Activated naive CD4-positive, alpha-beta T cell treated with Interleukin-2 at 50 U/mL for 16 hours (primary cell): ENCODE measurements at regions not wholly inside any gene's neighbourhood (a gene's known extent, or its start where the extent isn't known, plus 50 kb on each side); places are given as distances from the start of the nearest gene placed in this dataset.
"Not testable (repeated sequence)": the region's sequence is repeated elsewhere in the genome, so short reads cannot be mapped to it uniquely, and the experiment has no call there.

ENCODE experiments used
- DNase-seq: peaks from one replicate; pipeline ENCODE4 v3.0.0-alpha.2; 2020

DNA sequence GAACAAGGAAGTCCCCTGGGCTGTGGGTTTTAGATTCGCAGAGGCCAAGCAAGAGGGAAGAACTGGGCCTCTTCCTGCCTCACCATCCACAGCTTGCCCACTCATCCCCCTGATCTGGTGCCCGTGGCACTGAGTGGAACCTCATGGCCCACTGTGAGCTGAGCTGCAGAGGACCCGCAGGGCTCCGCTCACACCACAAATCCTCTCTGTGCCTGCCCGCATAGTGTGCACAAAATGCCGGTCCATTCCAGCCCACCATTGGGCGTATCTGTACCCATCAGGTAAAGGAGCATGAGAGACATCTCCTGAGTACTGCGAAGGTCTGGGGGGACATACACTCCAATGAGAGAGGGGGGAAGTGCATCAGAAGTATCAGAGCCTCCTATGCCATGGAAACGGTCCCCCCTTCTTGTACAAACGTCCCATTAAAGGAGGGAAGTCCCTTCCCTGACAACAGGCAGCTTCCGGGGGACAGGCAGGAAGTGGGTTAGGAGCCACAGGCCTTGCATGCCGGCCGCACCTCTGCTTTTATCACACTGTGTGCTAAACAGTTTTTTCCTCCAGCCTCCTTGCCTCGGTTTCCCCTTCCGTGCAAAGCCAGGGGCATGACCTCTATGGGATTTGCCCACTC lies 309.4 kb upstream of the DIO3 start:
- no peak for DNase-seq

- DNase-seq = no peak
Measured at GRCh38 chr14:101252443-101253214, 308.7 kb upstream of the DIO3 start.

- no peak for DNase-seq
Measured at GRCh38 chr14:101253948-101254347, 307.3 kb upstream of the DIO3 start.

DNA sequence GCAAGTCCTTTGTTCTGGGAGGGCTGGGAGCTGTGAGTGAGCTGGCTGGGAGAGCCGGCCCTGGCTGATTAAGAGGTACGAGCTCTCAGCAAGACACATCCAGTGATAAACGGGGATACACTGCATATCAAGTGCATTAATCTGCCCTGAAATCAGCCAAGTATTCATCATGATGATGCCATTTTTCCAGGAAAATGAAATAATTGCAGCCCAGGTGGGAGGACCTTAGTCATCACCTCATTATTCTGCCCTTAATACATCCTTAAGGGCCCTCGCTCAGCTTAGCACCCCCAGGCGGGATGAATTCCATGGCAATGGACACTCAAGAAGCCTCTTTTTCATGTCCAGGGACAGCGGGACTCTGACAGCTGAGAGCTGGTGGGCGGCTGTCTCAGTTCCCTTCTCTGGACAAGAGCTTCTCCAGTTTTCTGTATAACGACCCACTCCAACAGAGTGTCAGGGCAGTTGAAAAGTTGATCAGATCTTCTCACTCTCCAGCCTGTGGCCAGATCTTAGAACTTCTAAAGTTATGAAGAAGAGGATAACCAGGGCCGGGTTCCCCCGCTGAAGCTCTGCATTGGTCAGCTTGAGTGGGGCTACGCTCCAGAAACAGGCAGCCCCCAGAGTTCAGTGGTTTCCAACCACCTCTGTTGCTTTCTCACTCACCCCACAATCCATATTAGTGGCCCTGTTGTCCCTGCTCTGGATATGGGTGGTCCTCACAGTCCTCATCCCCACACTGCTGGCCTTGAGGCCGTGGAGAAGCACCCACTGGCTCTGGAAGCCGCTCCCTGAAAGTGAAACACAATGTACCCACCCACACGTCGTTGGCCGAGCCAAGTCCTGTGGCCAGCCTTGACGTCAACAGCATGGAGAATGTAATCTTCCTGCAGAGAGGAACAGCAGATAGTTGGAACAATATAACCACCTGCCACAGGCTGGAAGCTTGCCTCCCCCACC lies 306.2 kb upstream of the DIO3 start:
- no peak for DNase-seq

DNA sequence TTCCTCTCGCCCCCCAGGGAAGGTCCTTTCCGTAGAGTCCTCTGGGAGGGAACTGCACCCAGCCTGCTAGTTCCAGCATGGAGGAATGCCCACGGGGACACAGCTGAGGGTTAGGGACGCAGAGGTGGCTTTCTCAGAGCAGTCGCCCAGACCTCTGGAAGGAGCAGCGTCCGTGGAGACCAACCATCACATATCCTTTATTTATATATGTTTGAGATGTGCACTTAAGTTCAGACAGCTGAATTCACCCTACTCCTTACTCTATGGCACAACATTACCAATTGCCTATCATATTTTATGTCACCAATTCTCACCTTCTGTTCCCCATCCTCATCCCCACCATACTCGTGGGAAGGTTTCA lies 305.6 kb upstream of the DIO3 start:
- no peak for DNase-seq

DNA sequence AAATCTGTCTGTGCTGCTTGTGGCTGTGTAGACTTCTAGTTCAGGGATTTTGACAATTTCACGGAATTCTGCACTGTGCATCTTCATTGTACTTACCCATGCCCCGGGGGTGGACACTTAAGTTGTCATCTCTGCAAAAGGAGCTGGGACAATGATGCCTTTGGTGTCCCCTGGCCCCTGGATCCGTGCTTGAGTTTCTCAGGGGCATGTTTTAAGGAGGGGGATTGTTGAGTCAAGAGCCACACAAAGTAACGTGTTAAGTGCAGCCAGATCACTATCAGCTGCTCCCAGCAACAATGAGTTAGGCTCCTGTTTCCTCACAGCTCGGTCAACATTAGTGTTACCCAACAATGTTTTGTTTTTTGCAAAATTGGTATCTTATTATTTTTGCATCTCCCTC lies 305.0 kb upstream of the DIO3 start:
- DNase-seq = no peak

DNA sequence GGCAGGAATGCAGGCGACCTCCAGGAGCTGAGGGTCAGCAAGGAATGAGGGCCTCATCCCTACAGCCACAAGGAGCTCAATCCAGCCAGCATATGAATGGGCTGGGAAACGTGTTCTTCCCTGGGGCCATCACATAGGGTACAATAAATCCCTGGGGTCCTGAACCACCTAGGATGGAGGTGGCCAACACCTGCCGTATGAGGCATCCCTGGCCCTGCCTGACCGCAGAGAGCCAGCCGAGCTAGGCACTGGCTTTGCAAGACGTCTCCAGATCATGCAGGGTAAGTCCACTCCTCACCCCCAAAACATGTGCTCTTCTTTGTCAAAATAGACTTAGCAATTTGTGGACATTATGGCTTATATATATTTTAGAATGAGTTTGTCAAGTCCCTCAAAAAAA lies 303.7 kb upstream of the DIO3 start:
- DNase-seq = no peak

GRCh38 chr14:101259748-101260147 lies 301.5 kb upstream of the DIO3 start:
- DNase-seq = no peak

DNA sequence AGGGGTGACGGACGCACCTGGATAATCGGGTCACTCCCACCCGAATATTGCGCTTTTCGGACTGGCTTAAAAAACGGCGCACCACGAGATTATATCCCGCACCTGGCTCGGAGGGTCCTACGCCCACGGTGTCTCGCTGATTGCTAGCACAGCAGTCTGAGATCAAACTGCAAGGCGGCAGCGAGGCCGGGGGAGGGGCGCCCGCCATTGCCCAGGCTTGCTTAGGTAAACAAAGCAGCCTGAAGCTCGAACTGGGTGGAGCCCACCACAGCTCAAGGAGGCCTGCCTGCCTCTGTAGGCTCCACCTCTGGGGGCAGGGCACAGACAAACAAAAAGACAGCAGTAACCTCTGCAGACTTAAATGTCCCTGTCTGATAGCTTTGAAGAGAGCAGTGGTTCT lies 294.9 kb upstream of the DIO3 start:
- not testable (repeated sequence) for DNase-seq

- DNase-seq = no peak
Measured at GRCh38 chr14:101273091-101273490, 288.2 kb upstream of the DIO3 start.

GRCh38 chr14:101276309-101277091 lies 284.8 kb upstream of the DIO3 start:
- no peak for DNase-seq

- no peak for DNase-seq
Measured at GRCh38 chr14:101282418-101282817, 278.9 kb upstream of the DIO3 start.

DNA sequence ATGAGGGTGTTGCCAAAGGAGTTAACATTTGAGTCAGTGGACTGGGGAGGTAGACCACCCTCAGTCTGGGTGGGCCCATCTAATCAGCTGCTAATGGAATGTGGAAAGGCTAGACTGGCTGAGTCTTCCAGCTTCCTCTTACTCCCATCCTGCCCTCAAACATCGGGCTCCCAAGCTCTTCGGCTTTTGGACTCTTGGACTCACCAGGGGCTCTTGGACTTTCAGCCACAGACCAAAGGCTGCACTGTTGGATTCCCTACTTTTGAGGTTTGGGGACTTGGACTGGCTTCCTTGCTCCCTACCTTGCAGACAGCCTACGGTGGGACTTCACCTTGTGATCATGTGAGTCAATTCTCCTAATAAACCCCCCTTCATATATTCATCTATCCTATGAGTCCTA lies 276.6 kb upstream of the DIO3 start:
- DNase-seq = no peak

DNA sequence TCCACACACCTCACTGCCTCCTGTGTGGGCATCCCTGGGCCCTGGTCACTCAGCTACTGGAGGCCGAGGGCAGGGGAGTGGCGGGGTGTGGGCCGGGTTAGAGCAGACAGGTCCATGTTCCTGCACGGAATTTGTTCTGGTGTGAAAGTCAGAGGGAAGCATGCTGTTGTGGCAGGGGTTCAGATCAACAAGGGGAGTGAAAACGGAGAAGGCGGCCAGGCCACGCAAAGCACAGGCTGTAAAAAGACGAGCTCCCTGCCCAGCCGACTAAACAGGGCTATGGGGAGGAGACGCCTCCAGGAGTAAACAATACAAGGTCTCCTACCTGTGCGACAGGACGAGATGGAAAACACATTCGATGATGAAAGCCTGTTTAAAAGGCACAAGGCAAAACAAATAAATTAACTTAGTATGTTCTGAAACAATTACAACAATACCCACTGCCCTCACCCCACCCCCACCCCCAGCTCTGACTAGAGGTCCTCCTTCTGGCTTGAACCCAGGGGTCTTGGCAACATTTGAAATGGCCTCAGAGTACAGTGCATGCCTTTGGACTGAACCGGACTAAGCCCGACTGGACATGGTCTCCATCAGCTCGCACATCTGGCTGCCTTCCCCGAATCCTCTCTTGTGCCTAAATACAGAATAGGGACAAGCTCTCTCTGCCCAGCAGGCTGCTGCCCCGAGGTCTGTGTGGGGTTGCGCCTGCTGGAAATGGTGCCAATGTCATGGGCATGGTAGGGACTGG lies 274.9 kb upstream of the DIO3 start:
- DNase-seq = no peak

DNA sequence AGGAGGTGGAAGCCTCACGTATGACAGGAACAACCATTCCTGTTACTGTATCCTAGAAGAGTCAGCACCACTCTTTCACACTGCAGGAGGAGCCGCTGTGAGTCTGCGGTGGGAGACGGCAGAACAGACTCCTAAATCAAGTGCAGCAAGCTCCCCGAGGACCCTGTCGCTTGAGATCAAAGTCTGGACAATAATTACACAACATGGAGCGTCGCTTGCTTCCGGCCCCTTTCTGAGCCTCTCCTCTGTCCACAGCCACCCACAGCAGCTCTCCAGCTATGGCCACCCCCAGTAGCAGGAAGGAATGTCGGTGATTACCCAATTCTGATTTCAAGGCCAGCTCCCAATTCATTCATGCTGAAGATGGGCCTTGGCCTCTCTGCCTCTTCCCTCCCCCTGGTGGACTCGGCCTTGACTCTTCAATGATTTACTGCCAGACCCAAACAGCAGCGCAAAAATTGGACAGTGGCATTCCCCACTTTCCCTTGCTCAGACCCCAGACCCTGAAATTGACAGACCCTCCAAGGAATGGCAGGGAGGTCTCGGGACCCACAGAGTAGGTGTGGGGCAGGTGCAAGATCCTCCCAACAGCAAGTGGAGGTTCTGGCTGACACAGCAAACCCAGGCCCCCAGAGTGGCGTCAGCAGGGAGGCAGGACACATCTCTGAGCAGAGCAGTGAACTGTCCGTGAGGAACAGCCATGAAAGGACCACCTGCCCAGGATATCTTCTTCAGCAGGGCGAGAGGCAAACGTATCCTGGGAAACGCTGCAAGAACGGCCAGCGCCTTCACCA lies 272.7 kb upstream of the DIO3 start:
- DNase-seq = no peak

GRCh38 chr14:101289230-101289690 lies 272.0 kb upstream of the DIO3 start:
- DNase-seq = no peak

DNA sequence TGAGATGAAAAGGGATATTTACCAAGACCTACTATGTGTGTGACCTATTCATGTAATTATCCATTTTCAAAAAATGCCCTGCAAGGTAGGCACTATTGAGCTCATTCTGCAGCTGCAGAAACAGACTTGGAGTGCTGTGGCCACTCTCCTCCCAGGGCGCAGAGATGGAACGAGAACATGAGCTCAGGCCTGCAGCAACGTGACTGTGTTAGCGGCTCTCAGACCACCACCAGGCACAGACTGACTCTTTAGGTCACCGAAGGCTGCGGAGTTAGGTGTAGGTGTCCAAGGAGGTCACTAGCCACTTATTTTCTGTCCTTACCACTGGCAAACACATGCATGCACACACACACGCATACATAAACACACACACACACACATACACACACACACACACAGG lies 271.4 kb upstream of the DIO3 start:
- DNase-seq = no peak

DNA sequence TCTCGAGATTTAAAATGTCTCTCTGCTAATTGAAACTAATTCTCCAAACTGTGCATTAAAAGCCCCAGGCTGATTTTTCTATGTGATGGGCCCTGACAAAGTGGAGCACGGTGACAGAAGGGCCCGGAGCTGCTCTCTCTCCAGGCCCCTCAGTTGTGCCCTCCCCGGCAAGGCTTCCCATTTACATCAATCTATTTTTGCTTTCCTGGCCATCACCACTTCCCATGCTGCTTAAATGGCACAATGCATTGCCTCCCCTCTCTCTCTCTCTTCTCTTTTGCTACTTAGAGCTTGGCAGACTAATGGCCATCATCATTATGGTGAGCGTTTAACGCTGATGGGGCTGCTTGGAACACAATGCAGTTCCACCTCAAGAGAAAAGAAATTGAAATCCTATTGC lies 270.7 kb upstream of the DIO3 start:
- DNase-seq = no peak

DNA sequence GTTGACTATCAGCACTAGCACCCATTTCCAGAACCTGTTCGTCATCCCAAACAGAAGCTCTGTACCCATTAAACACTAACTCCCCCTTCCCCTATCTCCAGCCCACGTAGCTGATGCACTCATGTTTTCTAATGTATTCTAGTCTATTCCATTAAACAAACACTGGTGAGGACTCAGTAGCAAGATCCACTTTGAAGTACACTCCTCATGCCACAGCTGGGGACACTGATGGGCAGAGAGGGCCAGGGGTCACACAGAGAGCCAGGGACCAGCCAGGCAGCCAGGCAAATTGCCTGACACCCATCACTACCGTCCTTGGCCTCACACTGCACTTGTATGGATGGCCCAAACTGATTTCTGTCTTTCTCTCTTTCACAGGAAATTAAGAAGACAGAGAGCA lies 269.9 kb upstream of the DIO3 start:
- DNase-seq = no peak

DNA sequence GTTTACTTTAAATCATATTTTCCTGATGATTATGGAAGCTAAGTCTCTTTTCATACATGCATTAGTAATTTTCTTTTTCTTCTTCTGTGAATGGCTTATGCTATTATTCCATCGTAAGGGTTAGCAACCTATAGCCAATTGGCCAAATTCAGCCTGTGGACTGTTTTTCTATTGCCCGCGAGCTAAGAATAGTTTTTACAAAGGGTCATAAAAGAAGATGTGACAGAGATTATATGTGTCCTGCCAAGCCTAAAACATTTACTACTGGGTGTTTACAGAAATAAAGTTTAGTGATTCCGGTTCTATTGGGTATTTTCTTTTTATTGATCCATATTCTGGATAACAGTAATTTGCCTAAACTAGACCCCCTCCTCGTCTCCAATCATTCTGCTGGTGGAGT lies 268.8 kb upstream of the DIO3 start:
- DNase-seq = no peak

DNA sequence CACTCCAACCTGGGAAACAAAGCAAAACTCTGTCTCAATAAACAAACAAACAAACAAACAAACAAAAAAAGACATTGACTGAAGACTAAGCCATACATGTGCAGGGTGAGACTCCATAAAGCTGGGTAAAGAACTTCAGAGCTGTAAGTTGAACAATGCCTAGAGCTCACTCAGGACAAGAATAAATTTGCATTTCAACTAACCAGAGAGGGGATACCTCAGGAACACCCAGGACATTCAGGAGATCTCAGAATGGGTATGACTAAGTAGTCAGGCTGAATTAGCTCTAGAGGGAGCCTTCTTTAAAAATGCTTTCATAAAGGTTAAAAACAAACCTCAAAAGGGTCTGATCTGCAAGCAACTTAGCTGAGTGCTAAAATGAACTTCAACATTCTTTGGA lies 267.7 kb upstream of the DIO3 start:
- DNase-seq = no peak
